NCI-H526 treated with DMSO at 0.1 percent for 48 hours (cell line): ENCODE measurements at regions not wholly inside any gene's neighbourhood (a gene's known extent, or its start where the extent isn't known, plus 50 kb on each side); places are given as distances from the start of the nearest gene placed in this dataset.

Source experiments
- DNase-seq: peaks from one replicate; lab custom pipeline; 2025; lab: John Stamatoyannopoulos, UW

- no peak for DNase-seq
These were observed 241.8 kb downstream of the RBFOX3 start for GRCh38 chr17:79369001-79369400.

DNA sequence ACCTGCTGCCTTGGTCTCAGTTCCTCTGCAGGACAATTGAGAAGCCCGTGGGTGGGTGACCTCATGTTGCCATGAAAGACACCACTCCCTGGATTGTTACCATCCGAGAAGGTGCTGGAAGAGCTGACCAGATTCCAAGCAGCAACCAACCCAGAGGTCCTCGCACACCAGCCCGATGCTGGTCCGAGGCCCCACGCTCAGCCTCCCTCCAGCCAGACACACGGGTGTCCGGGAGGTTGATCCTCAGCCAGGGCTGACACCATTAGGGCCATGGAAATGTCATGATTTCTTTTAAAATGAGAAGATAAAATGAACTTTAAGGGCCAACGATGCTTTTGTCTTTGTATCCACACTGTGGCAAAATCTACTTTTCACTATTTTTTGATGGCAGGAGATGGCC, 242.3 kb downstream of the RBFOX3 start:
- DNase-seq = no peak

DNA sequence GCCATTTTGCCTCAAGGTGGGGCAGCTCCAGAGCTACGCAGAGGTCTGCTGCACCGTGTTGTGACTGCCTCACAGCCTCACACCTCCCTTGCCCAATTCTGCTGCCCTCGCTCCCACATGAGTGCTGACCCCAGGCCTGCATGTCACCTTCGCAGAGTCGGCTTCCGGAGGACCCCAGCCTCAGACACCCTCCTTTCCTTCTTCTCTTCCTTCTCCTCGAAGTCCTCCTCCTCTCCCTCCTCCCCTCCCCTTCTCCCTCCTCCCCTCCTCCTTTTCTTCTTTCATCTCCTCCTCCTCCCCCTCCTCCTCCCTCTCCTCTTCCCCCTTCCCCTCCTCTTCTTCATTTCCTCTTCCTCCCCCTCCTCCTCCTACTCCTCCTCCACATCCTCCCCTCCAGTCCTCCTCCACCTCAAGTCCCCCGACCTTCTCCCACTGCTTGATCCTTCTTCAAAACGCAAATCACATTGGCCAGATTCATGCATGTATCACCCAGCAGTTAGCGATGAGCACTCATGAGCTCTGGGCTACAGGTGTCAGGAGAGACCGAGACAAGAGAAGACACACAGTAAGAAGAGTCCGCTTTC, 243.8 kb downstream of the RBFOX3 start:
- DNase-seq = no peak

DNA sequence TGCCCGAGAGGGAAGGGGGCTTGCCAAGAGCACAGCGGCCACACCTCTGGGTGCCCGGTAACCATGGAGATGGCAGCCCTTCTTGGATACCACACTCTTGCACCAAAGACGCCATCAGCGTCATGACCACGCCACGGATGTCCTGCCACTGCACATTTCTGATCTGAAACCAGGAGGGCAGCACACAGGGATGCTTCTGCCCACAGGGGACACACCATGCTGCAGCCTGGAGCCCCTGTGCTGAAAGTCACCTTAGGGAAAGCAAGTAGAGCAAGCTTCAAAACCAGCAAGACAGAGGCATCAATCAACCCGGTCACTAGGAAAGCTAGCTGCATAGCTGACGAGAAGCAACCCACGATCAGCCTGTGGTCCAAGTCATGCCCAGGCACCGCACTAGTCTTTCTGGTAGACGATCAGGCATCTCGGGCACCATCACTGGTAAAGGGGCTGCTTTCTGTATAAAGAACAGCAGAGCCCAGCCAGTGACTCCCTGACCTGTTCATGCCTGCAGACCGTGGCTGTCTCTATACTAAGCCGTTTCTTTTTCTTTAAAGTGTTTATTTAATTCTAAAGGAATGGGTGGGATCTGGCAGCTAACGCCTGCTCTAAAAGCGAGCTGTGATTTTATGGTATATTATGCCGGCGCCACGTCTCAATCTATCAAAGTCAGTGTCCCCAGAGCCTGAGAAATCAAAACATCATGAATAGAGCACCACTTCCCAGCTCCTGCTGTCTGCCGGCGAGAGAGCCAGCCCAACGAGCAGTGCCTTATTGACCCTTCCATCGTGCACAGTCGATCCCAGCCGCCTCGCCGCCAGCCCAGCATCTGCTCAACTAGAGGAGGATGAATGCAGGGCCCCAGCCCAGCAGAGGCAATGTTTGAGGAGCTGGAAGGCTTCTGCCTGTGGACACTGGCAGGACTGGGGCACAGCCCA, 244.7 kb downstream of the RBFOX3 start:
- no peak for DNase-seq

GRCh38 chr17:79365351-79365750, 245.5 kb downstream of the RBFOX3 start:
- DNase-seq = no peak

GRCh38 chr17:79364315-79365094, 246.3 kb downstream of the RBFOX3 start:
- no peak for DNase-seq

- DNase-seq = no peak
These were observed 247.1 kb downstream of the RBFOX3 start for GRCh38 chr17:79363552-79364275.

DNA sequence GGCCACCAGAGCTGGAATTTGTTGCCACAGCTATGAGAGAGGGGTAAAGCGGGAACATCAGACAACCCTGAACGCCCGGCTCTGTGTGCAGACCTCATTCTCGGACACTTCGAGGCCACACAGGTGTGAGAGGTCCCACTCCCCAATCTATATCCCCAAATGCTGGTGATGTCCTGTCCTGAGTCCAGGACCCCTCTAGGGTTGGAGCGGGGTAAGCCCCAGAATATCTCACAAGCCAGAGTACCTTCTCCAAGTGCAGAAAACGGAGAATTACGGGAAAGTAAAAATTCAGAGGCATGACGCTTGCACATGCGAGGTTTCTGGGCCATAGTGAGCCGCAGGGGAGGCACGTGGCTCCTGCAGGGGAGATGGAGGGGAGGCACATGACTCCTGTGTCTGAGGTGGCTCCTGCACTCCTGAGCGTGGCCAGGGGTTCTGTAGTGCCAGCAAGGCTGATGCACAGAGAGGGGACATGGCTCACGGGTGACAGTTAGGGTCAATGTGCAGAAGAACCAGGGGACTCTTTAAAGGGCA, 248.0 kb downstream of the RBFOX3 start:
- no peak for DNase-seq

GRCh38 chr17:79361873-79362771, 248.7 kb downstream of the RBFOX3 start:
- DNase-seq = no peak

- DNase-seq = no peak
These were observed 249.6 kb downstream of the RBFOX3 start for GRCh38 chr17:79361221-79361734.

DNA sequence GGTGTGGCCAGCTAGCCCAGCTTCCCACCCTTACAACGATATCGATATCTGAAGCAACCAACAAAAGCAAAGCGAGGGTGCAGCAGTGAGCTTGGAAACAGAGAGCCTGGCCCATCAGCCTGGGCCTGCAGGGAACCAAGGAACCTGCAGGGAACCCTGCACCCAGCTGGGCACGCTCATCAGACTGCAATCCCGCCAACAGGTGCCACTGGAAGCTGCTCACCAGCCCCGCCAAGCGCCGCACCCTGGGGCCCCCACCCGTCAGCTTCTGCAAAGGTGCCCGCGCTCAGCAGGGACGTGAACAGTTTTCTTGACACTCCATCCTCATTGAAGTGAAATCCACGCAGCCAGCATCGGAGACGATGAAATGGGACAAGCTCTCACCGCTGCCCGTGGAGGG, 250.7 kb downstream of the RBFOX3 start:
- no peak for DNase-seq

DNA sequence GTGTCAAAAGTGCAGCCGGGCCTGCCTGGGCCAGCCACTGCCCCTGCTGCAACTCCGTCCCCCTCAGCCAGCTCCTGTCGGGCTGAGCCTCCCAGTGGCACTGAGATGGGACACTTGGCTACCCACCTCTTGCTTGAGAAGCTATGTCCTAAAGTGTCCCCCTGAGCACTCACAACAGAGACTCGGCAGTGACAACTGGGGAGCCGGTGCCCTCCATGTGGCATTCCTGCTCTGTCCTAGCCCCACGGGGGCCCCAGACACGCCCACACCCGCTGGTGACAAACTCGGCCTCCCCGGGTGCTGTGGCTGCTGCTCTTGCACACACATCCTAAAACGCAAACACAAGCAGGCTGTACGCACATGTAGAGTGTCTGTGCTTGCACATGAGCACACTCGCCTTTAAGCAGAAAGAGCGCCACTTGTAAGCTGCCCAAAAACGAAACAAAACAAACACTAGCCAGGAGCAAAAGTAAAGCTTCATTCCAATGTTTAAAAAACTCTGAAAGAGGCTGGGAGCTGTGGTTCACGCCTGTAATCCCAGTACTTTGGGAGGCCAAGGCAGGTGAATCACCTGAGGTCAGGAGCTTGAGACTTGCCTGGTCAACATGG, 253.9 kb downstream of the RBFOX3 start:
- DNase-seq = no peak

DNA sequence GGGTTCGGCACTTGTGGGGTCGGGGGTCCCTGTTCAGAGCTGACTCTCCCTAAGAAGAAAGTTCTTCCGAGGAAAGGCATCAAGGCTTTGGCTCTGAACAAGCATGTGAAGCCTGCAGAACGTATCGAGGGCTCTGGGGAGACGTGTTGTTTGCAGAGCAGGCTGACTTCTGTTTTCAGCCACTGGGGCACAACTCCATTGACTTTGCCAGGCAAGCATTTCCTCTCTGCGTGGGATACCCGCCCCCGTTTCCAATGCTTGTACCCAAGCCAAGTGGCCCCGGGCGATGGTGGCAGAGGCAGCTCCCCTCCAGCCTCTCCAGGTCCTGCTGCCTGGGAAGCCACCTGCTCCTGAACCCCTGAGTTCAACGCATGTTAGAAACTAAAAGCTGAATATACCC, 255.7 kb downstream of the RBFOX3 start:
- no peak for DNase-seq

GRCh38 chr17:79354173-79354820, 256.6 kb downstream of the RBFOX3 start:
- DNase-seq = no peak

DNA sequence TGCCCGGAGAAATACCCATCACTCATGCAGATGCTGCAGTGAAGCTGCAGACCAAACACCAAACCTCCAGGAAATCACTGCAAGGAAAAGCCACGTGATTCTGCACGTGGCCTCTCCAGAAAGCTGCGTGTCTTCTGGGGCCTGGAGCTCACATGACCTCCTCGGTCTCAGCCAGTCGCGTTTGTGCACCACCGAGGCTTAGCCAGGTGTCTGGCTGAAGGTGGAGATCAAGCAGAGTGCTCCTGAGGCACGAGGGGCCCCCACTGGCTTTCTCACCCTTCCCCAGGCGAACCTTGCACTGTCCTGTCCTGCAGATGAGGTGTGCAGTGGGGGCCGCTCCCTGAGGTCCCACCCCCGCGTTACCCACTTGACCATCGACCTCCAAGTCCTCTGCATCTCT, 257.3 kb downstream of the RBFOX3 start:
- DNase-seq = no peak

DNA sequence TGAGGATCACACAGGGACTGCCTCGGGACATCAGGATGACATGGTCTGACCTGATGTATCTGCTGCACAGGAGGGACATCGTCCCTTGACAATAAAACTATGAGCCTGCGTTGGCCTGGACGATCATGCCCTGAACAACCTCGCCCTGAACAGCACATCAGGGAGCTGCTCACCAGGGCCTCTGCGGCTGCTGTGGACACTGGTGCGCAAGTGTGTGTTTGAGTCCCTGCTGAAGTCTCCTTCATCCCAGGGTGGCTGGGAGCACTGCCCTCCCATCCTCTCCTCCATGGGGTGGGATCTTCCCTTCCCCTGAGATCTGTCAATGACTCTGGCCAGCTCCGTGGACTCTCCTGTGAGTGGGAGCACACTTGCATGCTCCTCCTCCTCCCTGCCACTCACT, 257.8 kb downstream of the RBFOX3 start:
- no peak for DNase-seq

DNA sequence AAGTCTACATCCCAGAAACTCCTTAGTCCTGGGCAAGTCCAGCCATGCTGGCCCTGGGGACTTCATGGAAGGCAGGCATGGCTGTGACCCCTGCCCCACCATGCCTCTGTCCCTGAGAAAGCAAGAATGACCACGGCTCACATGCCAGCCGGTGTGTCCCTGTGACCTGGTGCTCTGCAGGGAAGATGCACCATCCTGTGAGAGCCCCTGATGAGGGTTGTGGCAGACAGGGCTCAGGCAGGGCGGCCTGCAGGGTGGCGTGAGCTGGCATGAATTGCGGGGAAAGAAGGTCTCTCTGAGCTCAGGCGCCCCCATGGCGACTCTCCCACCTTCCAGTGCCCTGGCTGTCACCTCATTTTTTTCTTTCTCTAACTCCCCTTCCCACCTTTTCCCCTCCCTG, 260.3 kb downstream of the RBFOX3 start:
- DNase-seq = no peak

DNA sequence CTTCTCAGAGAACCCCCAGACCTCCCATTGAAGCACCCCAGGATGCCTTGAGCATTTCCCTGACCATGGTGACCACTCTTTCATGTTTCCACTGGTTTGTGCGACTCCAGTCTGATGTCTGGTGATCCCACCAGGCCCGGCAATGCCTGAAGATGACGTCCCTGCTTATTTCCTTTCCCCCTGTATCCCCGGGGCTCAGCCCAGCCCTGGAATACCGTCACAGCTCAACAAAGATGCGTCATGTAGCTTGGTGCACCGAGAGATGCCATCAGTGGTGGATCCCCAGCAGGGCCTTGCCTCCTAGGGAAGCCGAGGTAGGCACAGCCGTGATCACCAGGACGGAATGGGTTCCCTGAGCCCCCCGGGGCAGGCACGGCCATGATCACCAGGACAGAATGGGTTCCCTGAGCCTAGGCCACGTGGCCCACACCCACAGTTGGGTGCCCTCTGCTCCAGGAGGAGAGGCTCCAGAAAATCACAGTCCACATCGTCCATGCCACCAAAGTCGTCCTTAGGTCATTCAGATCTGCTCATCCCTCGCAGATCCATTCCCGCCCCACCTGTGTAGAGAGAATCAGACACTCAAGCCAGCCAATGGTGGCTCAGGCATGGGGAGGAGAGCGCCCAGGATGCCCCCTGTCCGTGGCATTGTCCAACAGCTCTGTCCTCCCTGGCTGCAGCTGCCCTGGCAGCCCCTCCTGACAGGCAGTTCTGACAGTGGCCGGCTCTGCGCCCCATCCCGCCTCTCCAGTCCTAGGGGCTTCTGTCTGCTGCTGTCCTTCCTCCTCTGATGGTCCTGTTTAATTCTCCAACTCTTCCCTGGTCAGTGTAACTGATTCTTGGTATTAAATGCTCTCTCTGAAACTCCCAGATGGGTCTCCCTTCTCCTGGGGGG, 261.1 kb downstream of the RBFOX3 start:
- no peak for DNase-seq

DNA sequence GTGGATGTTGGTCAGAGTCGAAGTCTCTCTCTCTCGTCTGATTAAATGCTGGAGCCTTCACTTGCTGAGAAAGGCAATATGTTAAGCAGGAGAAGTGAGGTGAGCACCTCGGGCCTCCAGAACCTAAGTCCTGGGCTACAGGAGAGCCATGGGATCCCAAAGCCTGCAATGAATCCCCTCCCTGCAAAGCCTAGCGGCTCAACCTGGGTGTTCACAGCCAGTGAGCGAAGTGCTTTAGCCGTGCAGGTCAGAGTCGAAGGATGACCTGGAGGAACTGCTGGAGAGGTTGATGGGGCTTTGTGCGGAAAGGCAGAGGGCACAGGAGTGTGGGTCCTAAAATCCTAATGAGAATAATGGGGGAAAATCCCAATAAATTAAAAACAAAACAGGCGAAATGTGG, 267.8 kb downstream of the ENGASE start:
- DNase-seq = no peak
